Memory B cell (primary cell): ENCODE measurements at regions not wholly inside any gene's neighbourhood (a gene's known extent, or its start where the extent isn't known, plus 50 kb on each side); places are given as distances from the start of the nearest gene placed in this dataset.
A peak's percentile ranks its signal among the peaks of the same experiment; 100 is the strongest.

ENCODE experiments used
- ATAC-seq: fragments of 150-1000 bp; cut with Tn5 transposase; 2 replicates; pipeline ENCODE4 v1.10.0; 2021; ENCODE audit warnings: low read depth, mild to moderate bottlenecking, moderate library complexity
- DNase-seq, 2 donors: peaks; one replicate each; pipeline ENCODE4 v3.0.0; 2022; ENCODE audit warnings: low spot score in 2 of 2
- H3K27ac Mint-ChIP-seq: one replicate; pipeline ENCODE4 v1.8.0; 2022; ENCODE audit warnings: mild to moderate bottlenecking, moderate library complexity, mixed read lengths
- H3K27me3 Mint-ChIP-seq: one replicate; pipeline ENCODE4 v1.8.0; 2022; ENCODE audit warnings: mixed read lengths
- H3K36me3 Mint-ChIP-seq: one replicate; pipeline ENCODE4 v1.8.0; 2022; ENCODE audit warnings: mild to moderate bottlenecking, mixed read lengths
- H3K4me1 Mint-ChIP-seq: one replicate; pipeline ENCODE4 v1.8.0; 2022; ENCODE audit warnings: mixed read lengths
- H3K4me3 Mint-ChIP-seq: one replicate; pipeline ENCODE4 v1.8.0; 2022; ENCODE audit warnings: mild to moderate bottlenecking, moderate library complexity, mixed read lengths
- H3K9me3 Mint-ChIP-seq: one replicate; pipeline ENCODE4 v1.8.0; 2022; ENCODE audit warnings: mixed read lengths

GRCh38 chr4:138945840-138946239 lies 69.7 kb upstream of the NOCT start:
- DNase-seq (no peak), ATAC-seq (no peak)
- peaks cover 3% of the 10 kb centered on the region for H3K4me1 Mint-ChIP-seq
- H3K27ac Mint-ChIP-seq, result no peak overlapping the region
- no peaks in the 10 kb centered on the region for H3K9me3 Mint-ChIP-seq
- H3K36me3 Mint-ChIP-seq, result peaks cover 2% of the 10 kb centered on the region
- H3K4me3 Mint-ChIP-seq, result no peak overlapping the region
- peaks cover 3% of the 10 kb centered on the region for H3K27me3 Mint-ChIP-seq

DNA sequence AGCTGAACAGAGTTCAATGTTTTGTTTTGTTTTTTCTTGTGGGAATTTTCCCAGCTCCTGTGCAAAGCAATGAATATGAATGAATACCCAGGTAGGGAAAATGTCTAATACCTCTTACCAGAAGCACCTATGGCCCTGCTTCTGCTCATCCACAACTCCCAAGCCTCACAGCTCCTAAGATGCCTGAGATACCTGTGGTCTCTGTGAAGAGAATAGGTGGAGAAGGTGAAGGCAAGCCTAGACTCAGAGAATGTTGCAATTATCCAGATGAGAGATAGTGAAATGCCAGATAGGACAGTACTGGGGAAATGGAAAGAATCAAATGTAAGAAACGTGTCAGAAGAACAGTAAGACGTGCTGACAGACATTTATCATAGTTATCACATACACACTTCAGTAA lies 70.2 kb upstream of the NOCT start:
- peaks cover 3% of the 10 kb centered on the region for H3K4me1 Mint-ChIP-seq
- ATAC-seq (no peak), DNase-seq (no peak)
- no peak overlapping the region for H3K27ac Mint-ChIP-seq
- H3K4me3 Mint-ChIP-seq, result no peak overlapping the region
- no peaks in the 10 kb centered on the region for H3K9me3 Mint-ChIP-seq
- peaks cover 3% of the 10 kb centered on the region for H3K27me3 Mint-ChIP-seq
- peaks cover 2% of the 10 kb centered on the region for H3K36me3 Mint-ChIP-seq

DNA sequence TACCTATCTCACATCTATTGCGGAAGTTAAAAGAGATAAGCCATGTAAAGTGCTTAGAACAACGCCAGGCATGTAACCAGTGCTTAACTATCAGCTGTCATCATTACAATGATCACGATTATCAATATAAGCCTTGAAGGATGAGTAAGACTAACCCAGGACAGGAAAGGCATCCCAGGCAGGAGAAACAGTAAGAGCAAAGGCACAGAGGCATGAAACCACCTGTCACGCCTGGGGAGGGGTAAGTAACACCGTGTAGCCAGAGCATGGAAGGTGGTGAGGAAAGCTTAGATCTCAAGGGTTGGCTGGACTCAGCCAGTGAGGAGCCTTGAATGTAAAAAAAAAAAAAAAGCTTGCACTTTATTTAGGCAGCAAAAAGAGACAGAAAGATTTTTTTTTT lies 71.7 kb upstream of the NOCT start:
- H3K9me3 Mint-ChIP-seq, result no peaks in the 10 kb centered on the region
- peaks cover 3% of the 10 kb centered on the region for H3K27me3 Mint-ChIP-seq
- ATAC-seq (no peak), DNase-seq (no peak)
- H3K4me1 Mint-ChIP-seq, result peaks cover 4% of the 10 kb centered on the region
- peaks cover 2% of the 10 kb centered on the region for H3K36me3 Mint-ChIP-seq
- H3K4me3 Mint-ChIP-seq, result no peak overlapping the region
- no peak overlapping the region for H3K27ac Mint-ChIP-seq

DNA sequence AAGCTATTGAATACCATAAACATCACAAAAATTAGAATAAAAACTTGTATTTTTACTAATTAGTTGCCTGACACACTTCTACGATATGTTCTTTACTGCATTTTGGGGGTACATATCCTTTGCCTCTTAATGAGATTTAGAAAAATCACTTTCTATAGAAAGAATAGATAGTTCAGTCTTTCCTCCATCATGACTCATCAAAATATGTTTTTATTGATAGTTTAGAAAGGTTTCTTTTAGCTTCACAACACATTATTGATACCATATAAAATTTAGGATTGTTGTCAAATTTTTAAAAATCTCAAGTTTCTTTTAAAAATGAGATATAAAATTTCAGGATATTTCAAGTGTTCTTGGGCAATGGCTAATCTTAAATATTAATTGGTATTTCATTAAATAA lies 74.5 kb upstream of the NOCT start:
- H3K36me3 Mint-ChIP-seq, result no peaks in the 10 kb centered on the region
- H3K27ac Mint-ChIP-seq, result no peak overlapping the region
- H3K27me3 Mint-ChIP-seq, result peaks cover 7% of the 10 kb centered on the region
- DNase-seq (no peak), ATAC-seq (no peak)
- no peak overlapping the region for H3K4me3 Mint-ChIP-seq
- peaks cover 6% of the 10 kb centered on the region for H3K4me1 Mint-ChIP-seq
- H3K9me3 Mint-ChIP-seq, result no peaks in the 10 kb centered on the region

DNA sequence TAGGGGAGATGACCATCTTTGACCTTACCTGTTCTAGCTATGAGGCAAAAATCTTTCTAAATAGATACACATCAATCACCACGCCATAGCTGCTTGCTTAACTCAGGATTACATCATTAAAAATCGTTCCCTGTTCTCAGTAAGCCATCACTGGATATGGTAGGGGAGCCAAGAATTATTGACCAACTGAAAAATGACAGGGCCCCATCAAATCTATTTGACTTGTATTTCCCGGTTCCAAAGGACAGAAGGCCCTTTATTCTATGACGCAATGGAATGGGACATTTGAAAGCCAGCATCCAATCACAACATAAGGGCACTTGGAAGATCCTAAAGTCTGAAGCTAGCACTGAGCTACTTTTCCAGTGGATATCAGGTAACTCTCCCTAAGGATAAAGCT lies 75.6 kb upstream of the NOCT start:
- Mint-ChIP-seq H3K4me1 (peaks cover 6% of the 10 kb centered on the region), H3K9me3 (no peaks in the 10 kb centered on the region), H3K27ac (no peak overlapping the region), H3K36me3 (no peaks in the 10 kb centered on the region), H3K4me3 (no peak overlapping the region), H3K27me3 (peaks cover 7% of the 10 kb centered on the region)
- DNase-seq, result no peak
- no peak for ATAC-seq

DNA sequence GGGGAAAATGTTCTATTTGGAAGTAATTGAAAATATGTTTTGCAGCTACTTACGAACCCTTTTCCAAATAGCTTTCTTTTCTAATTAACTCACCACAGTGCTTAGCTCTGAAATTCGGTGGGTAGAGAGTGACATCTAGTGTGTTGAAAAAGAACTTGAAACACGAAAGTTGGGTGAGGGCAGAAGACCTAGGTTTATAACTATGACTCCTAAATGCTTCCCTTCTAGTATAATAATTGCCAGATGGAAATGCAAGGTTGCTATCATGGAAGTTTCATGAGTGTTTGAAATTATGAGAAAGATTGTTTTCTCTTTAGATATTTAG lies 77.3 kb upstream of the NOCT start:
- Mint-ChIP-seq H3K27me3 (peaks cover 6% of the 10 kb centered on the region), H3K9me3 (no peaks in the 10 kb centered on the region), H3K36me3 (no peaks in the 10 kb centered on the region), H3K4me1 (peaks cover 2% of the 10 kb centered on the region), H3K4me3 (no peak overlapping the region), H3K27ac (no peak overlapping the region)
- DNase-seq, result peak in 1 of 2 donors; percentile 5
- peak; percentile 47 for ATAC-seq

- peaks cover 12% of the 10 kb centered on the region for H3K27me3 Mint-ChIP-seq
Measured at GRCh38 chr4:138935135-138935807, 80.3 kb upstream of the NOCT start.

GRCh38 chr4:138927072-138927471 lies 88.5 kb upstream of the NOCT start:
- Mint-ChIP-seq H3K27ac (no peak overlapping the region), H3K9me3 (no peaks in the 10 kb centered on the region), H3K4me1 (no peaks in the 10 kb centered on the region), H3K36me3 (no peaks in the 10 kb centered on the region), H3K4me3 (no peak overlapping the region), H3K27me3 (peaks cover 14% of the 10 kb centered on the region)
- DNase-seq (no peak), ATAC-seq (no peak)

More at GRCh38 chr4:138935135-138935807, 80.3 kb upstream of the NOCT start:
- H3K4me3 Mint-ChIP-seq, result no peak overlapping the region
- H3K9me3 Mint-ChIP-seq, result no peaks in the 10 kb centered on the region
- no peaks in the 10 kb centered on the region for H3K36me3 Mint-ChIP-seq
- DNase-seq, result no peak
- H3K27ac Mint-ChIP-seq, result no peak overlapping the region
- ATAC-seq, result no peak
- H3K4me1 Mint-ChIP-seq, result peaks cover 2% of the 10 kb centered on the region

DNA sequence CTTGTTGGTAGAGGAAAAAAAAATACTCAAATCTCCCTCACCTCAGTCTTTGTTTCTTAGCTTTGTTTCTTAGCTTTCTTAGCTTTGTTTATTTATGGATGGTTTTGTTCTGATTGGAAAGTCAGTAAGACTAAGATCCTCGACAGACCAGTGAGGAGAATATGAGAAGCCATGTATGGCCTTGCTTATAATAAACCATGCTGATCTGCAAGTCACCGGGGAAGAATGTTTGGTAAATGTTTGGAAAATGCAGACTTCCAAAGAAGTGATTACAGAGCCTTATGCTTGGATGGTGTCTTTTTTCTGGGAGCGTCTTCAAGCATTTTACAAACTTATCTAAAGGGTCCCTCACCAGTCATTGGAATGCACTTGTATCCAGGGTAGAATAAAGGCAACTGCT lies 90.1 kb upstream of the NOCT start:
- no peaks in the 10 kb centered on the region for H3K36me3 Mint-ChIP-seq
- no peak for ATAC-seq
- no peaks in the 10 kb centered on the region for H3K9me3 Mint-ChIP-seq
- no peak for DNase-seq
- no peak overlapping the region for H3K4me3 Mint-ChIP-seq
- H3K4me1 Mint-ChIP-seq, result no peaks in the 10 kb centered on the region
- H3K27me3 Mint-ChIP-seq, result peaks cover 8% of the 10 kb centered on the region
- H3K27ac Mint-ChIP-seq, result no peak overlapping the region

DNA sequence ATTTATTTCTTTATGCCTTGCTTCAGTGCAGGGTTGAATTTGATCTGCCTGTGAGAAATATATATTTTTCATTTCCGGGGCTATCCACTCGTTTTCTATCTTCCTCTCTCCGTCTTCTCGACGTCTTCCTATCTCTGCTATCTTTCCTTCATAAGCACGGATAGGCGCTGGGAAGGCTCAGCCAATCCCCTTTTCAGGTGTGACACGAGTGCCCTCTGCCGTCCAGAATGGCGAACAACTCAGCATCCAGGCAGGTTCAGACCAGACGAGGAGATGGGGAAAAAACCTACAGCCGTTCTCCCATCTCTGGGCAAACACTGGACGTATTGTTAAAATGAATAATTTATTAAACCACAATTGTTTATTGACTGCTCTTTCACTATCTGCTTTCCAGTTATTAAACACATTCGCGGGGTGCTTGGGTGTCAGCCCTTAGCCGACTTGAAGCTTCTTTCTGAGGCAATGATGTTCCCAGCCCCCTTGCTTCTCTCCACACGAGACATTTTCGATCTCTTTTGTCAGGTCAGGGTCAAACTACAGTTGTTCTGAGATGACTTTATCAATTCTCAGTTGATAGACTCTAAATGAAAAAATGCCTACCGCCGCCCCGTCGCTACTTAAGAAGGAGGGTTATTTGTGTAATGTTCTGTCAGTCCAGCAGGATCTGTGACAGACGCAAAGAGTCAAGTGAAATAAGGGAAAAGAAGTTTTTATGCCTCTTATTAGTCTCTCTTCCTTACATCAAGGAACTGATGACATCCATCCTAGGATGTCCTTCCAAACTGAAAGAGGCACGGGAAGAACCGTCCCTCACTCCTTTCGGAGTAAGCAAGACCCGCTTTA lies 96.3 kb upstream of the NOCT start:
- peak; percentile 27 to 58 for DNase-seq
- peaks cover 4% of the 10 kb centered on the region for H3K27me3 Mint-ChIP-seq
- H3K4me3 Mint-ChIP-seq, result no peak overlapping the region
- no peak overlapping the region for H3K27ac Mint-ChIP-seq
- H3K4me1 Mint-ChIP-seq, result peaks cover 5% of the 10 kb centered on the region
- no peaks in the 10 kb centered on the region for H3K9me3 Mint-ChIP-seq
- ATAC-seq, result peak; percentile 62
- no peaks in the 10 kb centered on the region for H3K36me3 Mint-ChIP-seq

DNA sequence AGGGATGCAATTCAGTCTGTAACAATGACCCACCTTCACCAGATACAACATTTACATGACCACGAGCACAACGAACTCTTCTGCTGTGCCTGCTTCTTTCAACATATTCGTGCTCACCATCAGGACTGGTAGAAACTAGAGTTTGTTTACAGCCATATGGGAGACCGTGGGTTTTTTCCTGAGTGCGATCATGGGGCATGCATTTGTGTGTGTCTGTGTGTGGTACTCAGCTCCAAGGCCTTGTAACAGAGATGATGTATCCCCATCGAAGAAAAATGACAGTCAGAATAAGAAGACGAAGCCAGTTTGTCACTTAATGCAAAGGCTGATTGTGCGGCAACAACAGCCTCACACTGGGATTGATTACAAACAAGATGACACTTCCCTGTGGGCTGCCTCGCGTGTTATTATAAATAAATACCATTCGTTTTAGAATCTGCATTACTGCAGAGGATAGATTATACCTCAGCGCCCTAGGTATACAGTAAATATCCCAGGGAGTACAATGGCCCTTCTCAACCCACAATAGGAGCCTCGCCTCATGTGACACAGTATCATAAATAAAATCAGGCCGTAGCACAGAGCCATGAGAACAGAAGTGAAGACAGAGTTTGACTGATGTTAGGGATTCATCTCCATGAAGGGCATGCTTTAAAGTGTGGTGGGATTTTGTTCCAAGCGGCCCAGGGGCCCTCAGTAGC lies 97.3 kb upstream of the NOCT start:
- Mint-ChIP-seq H3K9me3 (no peaks in the 10 kb centered on the region), H3K27me3 (peaks cover 4% of the 10 kb centered on the region), H3K27ac (no peak overlapping the region), H3K4me1 (peaks cover 5% of the 10 kb centered on the region), H3K36me3 (no peaks in the 10 kb centered on the region), H3K4me3 (no peak overlapping the region)
- ATAC-seq (no peak), DNase-seq (no peak)

DNA sequence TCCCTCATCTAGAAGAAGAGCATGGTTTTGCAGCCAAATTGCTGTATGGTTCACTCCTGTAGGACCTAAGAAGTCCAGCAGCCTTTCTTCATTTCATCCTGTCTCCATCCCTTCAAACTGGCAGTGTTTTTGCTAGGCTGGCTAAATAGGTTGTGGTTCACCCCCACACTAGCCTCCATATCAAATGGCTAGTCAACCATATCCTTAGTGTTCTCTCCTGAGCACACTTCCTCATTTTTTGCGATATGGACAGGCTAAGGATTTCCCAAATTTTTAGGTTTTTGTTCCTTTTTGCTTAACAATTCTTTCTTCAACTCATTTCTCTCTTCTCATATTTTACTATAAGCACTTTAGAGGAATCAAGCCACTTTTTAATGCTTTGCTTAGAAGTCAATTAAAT lies 98.8 kb upstream of the NOCT start:
- no peak overlapping the region for H3K27ac Mint-ChIP-seq
- DNase-seq (no peak), ATAC-seq (peak; percentile 24)
- H3K4me1 Mint-ChIP-seq, result peaks cover 5% of the 10 kb centered on the region
- no peaks in the 10 kb centered on the region for H3K9me3 Mint-ChIP-seq
- no peaks in the 10 kb centered on the region for H3K36me3 Mint-ChIP-seq
- H3K4me3 Mint-ChIP-seq, result no peak overlapping the region
- H3K27me3 Mint-ChIP-seq, result peaks cover 4% of the 10 kb centered on the region

DNA sequence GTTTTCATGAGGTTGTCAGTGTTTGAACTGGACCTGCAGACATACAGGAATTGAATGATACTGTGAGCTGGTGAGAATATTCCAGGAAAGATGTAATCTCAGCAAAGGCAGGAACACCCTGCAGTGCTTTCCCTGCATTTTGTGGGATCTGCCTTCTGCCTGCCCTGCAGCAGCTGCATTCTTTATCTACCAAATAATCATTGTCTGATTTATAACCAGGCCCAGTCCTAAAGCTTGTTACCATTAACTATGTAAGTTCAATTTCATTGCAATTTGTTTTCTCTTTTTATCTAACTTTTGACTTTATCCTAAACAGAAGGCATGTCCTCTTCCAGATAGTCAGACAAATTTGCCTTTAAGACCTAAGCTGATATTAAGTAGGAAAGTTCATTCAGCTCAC lies 99.8 kb upstream of the NOCT start:
- no peaks in the 10 kb centered on the region for H3K36me3 Mint-ChIP-seq
- ATAC-seq, result no peak

DNA sequence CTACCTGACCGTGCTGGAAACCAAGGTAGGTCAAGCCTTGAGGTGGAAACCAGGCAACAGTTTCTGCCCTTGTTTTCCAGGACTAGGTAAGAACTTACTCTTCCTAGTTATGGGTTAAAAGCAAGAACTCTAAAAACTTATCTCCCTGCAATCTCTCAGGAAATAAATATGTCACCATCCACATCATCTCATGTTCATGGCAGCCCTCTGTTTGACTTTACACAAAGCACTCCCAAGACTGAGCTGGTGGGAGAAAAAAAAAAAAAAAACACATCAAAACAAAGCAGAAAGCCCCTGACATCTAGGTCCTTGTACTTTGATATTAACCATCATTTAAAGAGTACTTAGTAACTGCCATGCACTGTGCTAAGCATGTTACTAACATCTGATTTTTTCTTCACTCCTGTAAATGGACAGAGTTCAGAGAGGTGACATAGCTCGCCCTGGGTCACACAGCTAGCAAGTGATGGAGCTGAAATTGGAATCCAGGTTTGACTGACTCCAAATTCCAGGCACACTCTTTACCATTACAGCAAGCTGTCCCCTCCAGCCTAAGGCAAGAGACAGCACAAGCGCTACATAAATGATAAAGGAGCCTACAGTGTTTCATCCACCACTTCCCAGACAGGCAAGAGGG lies 102.8 kb upstream of the NOCT start:
- H3K4me3 Mint-ChIP-seq, result no peak overlapping the region
- H3K9me3 Mint-ChIP-seq, result no peaks in the 10 kb centered on the region
- no peaks in the 10 kb centered on the region for H3K36me3 Mint-ChIP-seq
- ATAC-seq, result no peak
- DNase-seq, result no peak
- no peaks in the 10 kb centered on the region for H3K27me3 Mint-ChIP-seq
- peaks cover 3% of the 10 kb centered on the region for H3K4me1 Mint-ChIP-seq
- H3K27ac Mint-ChIP-seq, result no peak overlapping the region

More for the DNA sequence above, 99.8 kb upstream of the NOCT start:
- H3K4me3 Mint-ChIP-seq, result no peak overlapping the region
- peaks cover 4% of the 10 kb centered on the region for H3K27me3 Mint-ChIP-seq
- H3K4me1 Mint-ChIP-seq, result peaks cover 5% of the 10 kb centered on the region
- no peak for DNase-seq
- H3K27ac Mint-ChIP-seq, result no peak overlapping the region
- H3K9me3 Mint-ChIP-seq, result no peaks in the 10 kb centered on the region
